ENCODE measurements at regions not wholly inside any gene's neighbourhood (a gene's known extent, or its start where the extent isn't known, plus 50 kb on each side); places are given as distances from the start of the nearest gene placed in this dataset.
"Not testable (repeated sequence)": the region's sequence is repeated elsewhere in the genome, so short reads cannot be mapped to it uniquely, and the experiment has no call there.

DNA sequence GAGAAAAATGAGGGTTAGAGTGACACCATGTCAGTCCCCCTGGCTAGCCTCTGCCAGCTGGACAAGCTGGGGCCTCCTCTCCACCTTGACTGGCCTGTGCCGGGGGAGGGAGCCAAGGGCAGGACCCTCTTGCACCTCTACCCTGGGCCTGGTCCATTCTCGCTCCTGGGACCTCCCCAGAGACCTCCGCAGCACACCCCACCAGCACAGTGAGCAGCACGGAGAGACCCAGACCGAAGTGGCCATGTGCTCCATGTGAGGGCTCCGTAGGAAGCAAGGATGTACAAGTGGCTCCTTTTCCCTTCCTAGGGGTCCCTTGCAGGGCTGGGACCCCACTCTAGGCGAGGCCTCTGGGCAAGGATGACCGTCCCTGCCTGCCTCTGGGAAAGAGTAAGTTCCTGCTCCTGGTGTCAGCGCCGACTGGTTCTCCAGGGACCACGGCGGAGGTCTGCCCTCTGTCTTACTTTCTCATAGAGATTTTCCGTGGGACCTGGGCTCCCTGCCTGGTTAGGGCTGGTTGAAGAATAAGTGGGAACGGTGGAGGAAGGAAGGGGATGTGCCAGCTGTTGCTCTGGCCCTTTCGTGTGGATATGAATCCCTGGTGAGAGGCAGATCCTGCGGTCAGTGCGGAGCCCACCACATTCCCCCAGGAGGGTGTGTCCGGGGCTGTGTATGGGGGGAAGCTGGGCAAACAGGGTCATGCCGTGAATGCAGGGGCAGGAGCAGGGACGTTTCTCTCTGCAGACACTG is 124.2 kb downstream of the METRNL start:
- no peak for DNase-seq (ENCODE audit: low read depth in 2 of 2)

DNA sequence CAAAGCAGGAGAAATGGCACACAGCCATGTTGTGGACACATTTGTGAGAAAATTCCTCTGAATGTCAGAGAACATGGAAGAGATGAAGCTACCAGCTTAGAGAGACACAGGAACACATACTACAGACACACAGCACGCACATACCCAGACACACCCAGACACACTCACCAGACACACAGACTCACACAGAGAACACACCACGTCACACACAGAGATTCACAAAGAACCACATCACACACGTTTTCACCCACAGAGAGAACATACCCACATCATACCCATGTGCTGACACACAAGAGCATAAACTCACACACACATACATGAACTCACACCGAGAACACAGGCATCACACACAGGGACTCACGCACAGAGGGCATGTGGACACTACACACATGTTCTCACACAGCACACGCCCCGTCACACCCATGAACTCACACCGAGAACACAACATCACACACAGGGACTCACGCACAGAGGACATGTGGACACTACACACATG is 124.9 kb downstream of the METRNL start:
- no peak for DNase-seq (ENCODE audit: low read depth in 2 of 2)

DNA sequence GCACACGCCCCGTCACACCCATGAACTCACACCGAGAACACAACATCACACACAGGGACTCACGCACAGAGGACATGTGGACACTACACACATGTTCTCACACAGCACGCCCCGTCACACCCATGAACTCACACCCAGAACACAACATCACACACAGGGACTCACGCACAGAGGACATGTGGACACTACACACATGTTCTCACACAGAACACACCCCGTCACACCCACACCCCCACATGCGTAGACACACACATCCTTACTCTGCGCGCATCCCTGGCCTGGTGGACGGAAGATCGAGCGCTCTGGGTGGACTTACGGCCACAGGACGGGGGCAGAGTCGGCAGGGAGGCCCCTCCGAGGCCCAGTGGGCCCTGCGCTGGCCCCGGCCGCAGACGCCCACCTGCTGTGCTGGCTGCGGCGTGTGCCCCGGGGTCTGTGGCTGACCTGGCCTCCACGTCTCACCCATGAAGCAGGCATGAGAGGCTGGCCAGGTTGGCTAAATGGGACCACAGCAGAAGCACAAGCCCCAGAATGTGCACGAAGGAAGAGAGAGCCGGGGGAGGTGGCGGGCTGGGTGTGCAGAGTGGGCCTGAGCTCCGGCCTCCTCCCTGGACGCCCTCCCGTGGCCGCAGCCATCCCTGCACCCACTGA is 125.5 kb downstream of the METRNL start:
- not testable (repeated sequence) for DNase-seq (ENCODE audit: low read depth in 2 of 2)

DNA sequence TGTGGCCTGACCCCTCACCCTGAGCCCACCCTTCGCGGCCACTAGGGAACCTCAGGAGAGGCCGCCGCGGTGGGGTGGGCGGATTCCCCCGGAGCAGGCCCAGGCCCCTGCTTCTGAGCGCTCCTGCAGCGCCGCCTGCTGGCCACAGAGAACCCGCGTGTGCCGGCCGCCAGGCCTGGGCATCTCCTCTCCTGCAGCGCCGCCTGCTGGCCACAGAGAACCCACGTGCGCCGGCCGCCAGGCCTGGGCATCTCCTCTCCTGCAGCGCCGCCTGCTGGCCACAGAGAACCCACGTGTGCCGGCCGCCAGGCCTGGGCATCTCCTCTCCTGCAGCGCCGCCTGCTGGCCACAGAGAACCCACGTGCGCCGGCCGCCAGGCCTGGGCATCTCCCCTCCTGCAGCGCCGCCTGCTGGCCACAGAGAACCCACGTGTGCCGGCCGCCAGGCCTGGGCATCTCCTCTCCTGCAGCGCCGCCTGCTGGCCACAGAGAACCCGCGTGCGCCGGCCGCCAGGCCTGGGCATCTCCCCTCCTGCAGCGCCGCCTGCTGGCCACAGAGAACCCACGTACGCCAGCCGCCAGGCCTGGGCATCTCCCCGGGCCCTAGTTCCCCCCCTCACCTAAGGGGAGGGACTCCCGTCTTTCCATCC is 126.1 kb downstream of the METRNL start:
- DNase-seq (ENCODE audit: low read depth in 2 of 2): peak; percentile 28 to 55

DNA sequence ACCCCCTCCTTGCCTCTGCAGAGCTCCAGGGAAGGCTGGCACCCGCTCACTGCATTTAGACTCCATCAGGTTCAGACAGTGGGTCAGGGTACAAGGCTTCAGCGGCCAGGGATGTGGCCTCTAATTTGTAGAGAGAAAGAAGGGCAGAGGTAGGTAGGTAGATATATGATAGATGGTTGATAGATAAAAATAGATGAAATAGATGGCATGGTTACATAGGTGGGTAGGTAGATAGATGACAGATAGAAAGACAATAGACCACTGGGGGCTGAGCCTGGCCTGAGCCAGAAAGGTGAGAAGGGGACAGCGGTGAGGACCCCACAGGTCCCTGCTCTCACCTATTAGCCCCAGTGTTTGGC is 126.6 kb downstream of the METRNL start:
- DNase-seq (ENCODE audit: low read depth in 2 of 2): not testable (repeated sequence)

DNA sequence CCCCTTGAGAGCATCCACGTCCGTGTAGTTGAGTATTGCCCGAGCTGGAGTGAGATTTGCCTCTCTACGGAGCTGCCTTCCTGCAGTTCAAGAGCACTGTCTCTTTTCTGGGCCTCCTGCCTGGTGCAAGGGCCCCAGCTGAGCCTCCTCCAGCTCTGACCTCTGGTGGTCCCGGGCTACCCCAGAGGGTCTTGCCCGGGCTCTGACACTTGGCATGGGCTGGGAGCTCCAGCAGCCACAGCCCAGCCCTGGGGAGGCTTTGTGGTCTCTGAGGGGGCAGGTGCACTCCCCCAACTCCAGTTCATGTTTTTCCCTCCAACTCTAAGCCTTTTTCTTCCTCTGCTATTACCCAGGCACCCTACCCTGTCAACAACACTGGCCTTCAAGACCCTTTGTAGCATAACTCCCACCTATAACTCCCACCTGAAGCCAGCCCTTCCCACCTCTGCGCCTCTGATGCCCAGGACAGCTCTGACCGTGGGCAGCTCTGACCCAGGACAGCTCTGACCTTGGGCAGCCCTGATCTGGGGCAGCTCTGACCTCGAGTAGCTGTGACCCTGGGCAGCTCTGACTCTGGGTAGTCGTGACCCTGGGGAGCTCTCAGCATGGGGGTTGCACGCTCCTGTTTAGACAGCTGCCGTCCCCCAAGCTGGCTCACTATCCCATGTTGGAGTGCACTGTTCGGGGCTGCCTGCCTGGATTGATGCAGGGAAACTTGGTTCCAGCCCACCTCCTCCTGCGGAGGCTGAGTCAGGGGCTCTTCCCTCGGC is 127.6 kb downstream of the METRNL start:
- not testable (repeated sequence) for DNase-seq (ENCODE audit: low read depth in 2 of 2)

DNA sequence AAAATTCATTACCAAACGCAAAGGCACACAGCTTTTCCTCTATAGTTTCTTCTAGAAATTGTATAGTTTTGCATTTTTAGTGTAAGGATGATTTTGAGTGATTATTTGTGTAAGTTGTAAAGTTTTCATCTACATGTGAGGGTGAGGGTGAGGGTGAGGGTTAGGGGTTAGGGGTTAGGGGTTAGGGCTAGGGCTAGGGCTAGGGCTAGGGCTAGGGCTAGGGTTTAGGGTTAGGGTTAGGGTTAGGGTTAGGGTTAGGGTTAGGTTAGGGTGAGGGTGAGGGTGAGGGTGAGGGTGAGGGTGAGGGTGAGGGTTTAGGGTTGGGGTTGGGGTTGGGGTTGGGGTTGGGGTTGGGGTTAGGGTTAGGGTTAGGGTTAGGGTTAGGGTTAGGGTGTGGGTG is 167.6 kb downstream of the METRNL start:
- not testable (repeated sequence) for DNase-seq (ENCODE audit: low read depth in 2 of 2)
